C4-2B (cell line): ENCODE measurements at regions not wholly inside any gene's neighbourhood (a gene's known extent, or its start where the extent isn't known, plus 50 kb on each side); places are given as distances from the start of the nearest gene placed in this dataset.

Experiments used
- CTCF ChIP-seq: fragments of 450-650 bp; conservative IDR thresholded peaks from 2 replicates; pipeline ENCODE4 v1.5.1; 2017; ENCODE audit warnings: mild to moderate bottlenecking
- ZFX ChIP-seq: fragments of 450-650 bp; IDR thresholded peaks from 2 replicates; pipeline ENCODE4 v1.6.1; 2017

GRCh38 chr16:48025359-48025758 lies 130.4 kb downstream of the ABCC12 start:
- TF ChIP-seq CTCF (no peak), ZFX (no peak)
